ENCODE measurements at regions not wholly inside any gene's neighbourhood (a gene's known extent, or its start where the extent isn't known, plus 50 kb on each side); places are given as distances from the start of the nearest gene placed in this dataset.

GRCh38 chr3:124393340-124393739, 336.9 kb upstream of the UMPS start:
- DNase-seq (ENCODE audit: insufficient read length, low spot score), result no peak
- no peak for FAIRE-seq
- TF ChIP-seq CTCF (IDR thresholded peaks at IDR 0.05; ENCODE audit: insufficient read depth, missing control alignments), result no peak

GRCh38 chr3:124395162-124395561, 335.1 kb upstream of the UMPS start:
- no peak for TF ChIP-seq CTCF (IDR thresholded peaks at IDR 0.05; ENCODE audit: insufficient read depth, missing control alignments)
- FAIRE-seq (no peak), DNase-seq (ENCODE audit: insufficient read length, low spot score) (no peak)

- FAIRE-seq, result no peak
- no peak for TF ChIP-seq CTCF (IDR thresholded peaks at IDR 0.05; ENCODE audit: insufficient read depth, missing control alignments)
- DNase-seq (ENCODE audit: insufficient read length, low spot score), result no peak
These were observed 334.5 kb upstream of the UMPS start for GRCh38 chr3:124395584-124396338.

- no peak for FAIRE-seq
These were observed 333.8 kb upstream of the UMPS start for GRCh38 chr3:124396339-124396950.

GRCh38 chr3:124397088-124397487, 333.2 kb upstream of the UMPS start:
- FAIRE-seq (no peak), DNase-seq (ENCODE audit: insufficient read length, low spot score) (no peak)
- no peak for TF ChIP-seq CTCF (IDR thresholded peaks at IDR 0.05; ENCODE audit: insufficient read depth, missing control alignments)

More at GRCh38 chr3:124396339-124396950, 333.8 kb upstream of the UMPS start:
- TF ChIP-seq CTCF (IDR thresholded peaks at IDR 0.05; ENCODE audit: insufficient read depth, missing control alignments), result no peak
- no peak for DNase-seq (ENCODE audit: insufficient read length, low spot score)

GRCh38 chr3:124398594-124398993, 331.7 kb upstream of the UMPS start:
- DNase-seq (ENCODE audit: insufficient read length, low spot score) (no peak), FAIRE-seq (no peak)
- no peak for TF ChIP-seq CTCF (IDR thresholded peaks at IDR 0.05; ENCODE audit: insufficient read depth, missing control alignments)

GRCh38 chr3:124401843-124402242, 328.4 kb upstream of the UMPS start:
- no peak for FAIRE-seq

More at GRCh38 chr3:124401843-124402242, 328.4 kb upstream of the UMPS start:
- no peak for TF ChIP-seq CTCF (IDR thresholded peaks at IDR 0.05; ENCODE audit: insufficient read depth, missing control alignments)
- DNase-seq (ENCODE audit: insufficient read length, low spot score), result no peak

Data from D721Med (cell line).